ENCODE measurements at regions not wholly inside any gene's neighbourhood (a gene's known extent, or its start where the extent isn't known, plus 50 kb on each side); places are given as distances from the start of the nearest gene placed in this dataset.

GRCh38 chr2:192775011-192775410 is 580.3 kb upstream of the TMEFF2 start:
- no peak for TF ChIP-seq KLF12 (CRISPR knock-in tag; IDR thresholded peaks at IDR 0.05; ENCODE audit: borderline replicate concordance)
- no peak for TF ChIP-seq EZH2 (conservative IDR thresholded peaks at IDR 0.05; ENCODE audit: low read depth, low read length)
- TF ChIP-seq ELF4 (CRISPR knock-in tag; IDR thresholded peaks at IDR 0.05; ENCODE audit: borderline replicate concordance): no peak
- TF ChIP-seq POLR2AphosphoS5 (IDR thresholded peaks at IDR 0.05; ENCODE audit: low read depth, low read length): no peak
- no peak for TF ChIP-seq REST (IDR thresholded peaks at IDR 0.05; ENCODE audit: borderline replicate concordance in 1 of 2, low read depth in 1 of 2, low read length in 2 of 2)
- no peak for TF ChIP-seq ZNF75D (CRISPR knock-in tag; IDR thresholded peaks at IDR 0.05; ENCODE audit: borderline replicate concordance)
- TF ChIP-seq GABPB1 (CRISPR knock-in tag; IDR thresholded peaks at IDR 0.05): no peak
